Fibroblast of skin of scalp (primary cell): ENCODE measurements at regions not wholly inside any gene's neighbourhood (a gene's known extent, or its start where the extent isn't known, plus 50 kb on each side); places are given as distances from the start of the nearest gene placed in this dataset.
"Not testable (repeated sequence)": the region's sequence is repeated elsewhere in the genome, so short reads cannot be mapped to it uniquely, and the experiment has no call there.

ENCODE experiments used
- DNase-seq: peaks from one replicate; pipeline ENCODE4 v3.0.0-alpha.2; 2013

GRCh38 chr12:5267603-5268423 is 164.1 kb upstream of the NTF3 start:
- DNase-seq, result peak; percentile 68

DNA sequence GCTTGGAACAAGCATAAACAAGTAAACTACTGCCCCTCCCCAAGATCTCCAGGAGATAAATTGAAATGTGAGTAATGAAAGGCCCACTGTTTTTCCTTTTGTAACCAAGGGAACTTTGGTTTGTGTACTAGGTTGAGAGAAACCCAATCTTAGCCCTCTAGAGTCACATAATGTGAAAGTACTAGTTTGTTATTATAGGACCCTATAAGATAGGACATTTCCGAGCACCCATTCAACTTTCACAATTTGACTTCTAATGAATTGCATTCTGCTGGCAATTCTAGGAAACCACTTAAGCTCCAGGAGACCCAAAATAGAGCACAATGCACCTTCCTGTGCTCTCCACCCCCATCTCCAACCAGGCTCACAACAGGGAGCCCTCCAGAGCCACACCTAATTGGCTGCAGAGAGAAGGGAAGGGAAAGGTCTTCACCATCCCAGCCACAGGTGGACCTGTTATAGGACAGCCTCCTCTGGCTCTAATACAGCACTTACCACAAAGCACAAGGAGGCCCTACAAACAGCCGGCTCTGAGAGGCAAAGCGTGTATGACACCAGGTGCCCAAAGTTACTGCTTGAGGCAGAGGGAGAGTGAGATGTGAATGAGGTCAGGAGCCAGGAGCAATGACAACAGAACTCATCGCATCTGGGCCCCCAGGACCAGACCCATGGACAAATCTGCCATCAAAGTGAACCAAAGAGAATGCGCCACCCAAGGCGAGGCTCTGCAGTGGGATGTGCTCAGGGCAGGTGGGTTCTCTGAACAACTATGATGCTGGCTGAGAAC is 163.3 kb upstream of the NTF3 start:
- DNase-seq, result no peak

DNA sequence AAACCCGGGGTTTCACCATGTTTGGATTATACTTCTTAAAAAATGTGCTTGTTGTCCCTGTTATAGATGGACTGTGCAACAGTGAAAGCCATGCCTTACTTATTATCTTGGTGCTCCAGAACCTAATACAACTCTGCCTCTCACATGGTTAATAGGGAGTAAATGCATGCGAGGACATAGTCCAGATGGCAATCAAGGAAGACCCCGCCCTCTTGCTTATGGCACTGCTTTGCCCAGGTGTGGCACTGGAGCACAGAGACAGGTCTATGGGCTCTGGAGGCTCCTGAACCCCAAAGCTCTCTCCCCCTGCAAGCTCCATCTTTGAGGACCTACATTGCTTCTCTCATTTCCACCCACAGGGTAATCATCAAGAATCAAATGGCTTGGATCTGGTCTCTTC is 162.1 kb upstream of the NTF3 start:
- DNase-seq, result no peak

- DNase-seq, result peak; percentile 79
These were observed 159.7 kb upstream of the NTF3 start for GRCh38 chr12:5272018-5272785.

GRCh38 chr12:5273709-5274108 is 158.2 kb upstream of the NTF3 start:
- DNase-seq, result no peak

- DNase-seq, result no peak
These were observed 155.5 kb upstream of the NTF3 start for GRCh38 chr12:5276327-5276880.

DNA sequence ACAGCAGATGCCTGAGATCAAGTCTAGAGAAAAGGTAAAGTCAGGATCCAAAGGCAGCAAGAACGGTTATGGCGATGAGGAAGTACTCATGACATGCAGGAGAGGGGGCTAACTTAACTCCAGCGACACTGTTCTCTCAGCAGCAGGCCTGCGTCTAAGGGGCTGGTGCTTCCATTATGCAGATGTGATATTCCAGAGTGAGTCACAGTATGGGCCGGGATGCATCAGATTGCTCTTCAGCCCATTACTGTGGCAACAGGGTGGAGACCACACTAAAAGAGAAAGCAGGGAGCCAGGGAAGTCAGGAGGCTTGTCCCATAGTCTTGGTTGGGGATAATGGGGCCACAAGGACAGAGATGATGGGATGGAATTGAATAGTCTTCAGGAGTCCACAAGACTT is 151.8 kb upstream of the NTF3 start:
- no peak for DNase-seq

DNA sequence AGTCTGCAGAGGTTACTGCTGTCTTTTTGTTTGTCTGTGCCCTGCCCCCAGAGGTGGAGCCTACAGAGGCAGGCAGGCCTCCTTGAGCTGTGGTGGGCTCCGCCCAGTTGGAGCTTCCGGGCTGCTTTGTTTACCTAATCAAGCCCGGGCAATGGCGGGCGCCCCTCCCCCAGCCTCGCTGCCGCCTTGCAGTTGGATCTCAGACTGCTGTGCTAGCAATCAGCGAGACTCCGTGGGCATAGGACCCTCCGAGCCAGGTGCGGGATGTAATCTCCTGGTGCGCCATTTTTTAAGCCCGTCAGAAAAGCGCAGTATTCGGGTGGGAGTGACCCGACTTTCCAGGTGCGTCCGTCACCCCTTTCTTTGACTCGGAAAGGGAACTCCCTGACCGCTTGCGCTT is 141.5 kb upstream of the NTF3 start:
- not testable (repeated sequence) for DNase-seq

DNA sequence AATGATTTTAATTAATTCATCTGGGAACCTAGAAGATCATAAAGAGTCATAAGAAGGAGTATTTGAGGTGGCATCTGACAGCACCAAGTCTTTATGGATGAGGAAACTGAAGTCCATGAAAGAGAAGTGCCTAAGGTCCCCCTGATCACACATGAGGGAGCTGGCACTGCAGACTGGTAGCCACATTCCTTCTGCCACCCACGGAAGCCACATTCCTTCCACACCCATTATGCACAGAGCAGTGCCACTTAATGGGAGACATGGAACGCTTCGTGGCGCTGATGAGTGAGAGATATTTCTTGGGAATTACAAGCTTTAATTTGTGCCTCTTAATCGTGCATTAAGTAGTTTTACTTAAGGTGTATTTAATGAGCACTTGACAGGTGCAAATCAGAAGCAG is 139.3 kb upstream of the NTF3 start:
- DNase-seq, result no peak

DNA sequence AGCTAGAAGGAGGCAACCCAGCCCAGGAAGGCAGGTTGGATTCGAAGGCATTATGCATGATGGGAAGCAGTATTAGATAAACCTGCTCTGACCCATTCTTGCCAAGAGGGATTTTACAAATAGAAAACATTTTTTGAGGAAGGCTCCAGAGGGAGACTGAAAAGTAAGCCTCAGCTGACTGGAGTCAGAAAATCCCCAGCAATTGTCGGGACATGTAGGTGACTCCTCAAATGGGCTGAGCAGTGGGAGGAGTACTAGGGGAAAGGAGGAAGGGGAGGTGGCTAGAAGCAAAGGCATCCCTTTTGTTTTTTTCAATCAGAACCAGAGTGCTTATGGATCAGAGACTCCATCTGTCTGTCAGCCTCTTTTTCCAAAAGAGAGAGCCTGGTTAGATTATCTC is 138.1 kb upstream of the NTF3 start:
- no peak for DNase-seq

- no peak for DNase-seq
These were observed 137.4 kb upstream of the NTF3 start for GRCh38 chr12:5294274-5295070.

GRCh38 chr12:5295151-5295550 is 136.8 kb upstream of the NTF3 start:
- DNase-seq, result peak; percentile 59

GRCh38 chr12:5295996-5296395 is 135.9 kb upstream of the NTF3 start:
- peak; percentile 4 for DNase-seq

GRCh38 chr12:5301539-5301938 is 130.4 kb upstream of the NTF3 start:
- no peak for DNase-seq

DNA sequence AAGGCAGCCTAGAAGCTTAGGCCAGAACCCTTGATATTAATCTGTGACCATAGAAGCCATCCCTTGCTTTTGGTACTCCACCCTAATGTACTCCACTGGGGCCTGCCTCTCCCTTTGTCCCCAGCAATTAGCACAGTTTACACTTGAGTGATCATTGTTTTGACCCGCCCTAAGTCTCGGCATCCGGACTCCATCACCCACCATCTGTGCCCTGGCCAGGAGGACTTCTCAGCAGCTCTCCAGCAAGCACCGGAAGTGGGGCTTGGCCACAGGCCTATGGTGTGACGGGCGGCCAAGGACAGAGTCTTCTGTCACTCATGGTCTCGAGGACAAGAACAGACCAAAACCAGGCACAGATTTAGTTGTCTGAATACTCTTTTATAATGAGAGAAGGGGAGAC is 126.5 kb upstream of the NTF3 start:
- no peak for DNase-seq

GRCh38 chr12:5305886-5306545 is 125.9 kb upstream of the NTF3 start:
- DNase-seq, result peak; percentile 30

DNA sequence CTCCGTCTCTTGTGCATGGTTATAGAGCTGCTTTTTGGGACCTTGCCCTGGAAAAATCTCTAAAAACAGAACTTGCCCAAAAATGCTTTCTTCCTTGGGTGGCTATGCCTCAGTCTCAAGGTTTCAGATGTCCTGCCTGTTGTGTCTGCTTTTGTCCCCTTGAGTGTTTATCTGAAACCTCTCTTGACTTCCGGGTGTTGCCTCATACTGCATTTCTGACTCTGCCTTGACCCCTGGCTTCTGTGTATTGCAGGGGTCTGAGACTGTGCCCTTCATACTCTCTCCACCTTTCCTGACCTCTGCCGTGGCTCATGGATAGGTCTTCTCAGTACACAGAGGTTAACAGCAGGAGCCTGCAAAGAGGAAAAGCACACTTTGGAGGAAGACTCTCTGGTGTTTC is 124.8 kb upstream of the NTF3 start:
- no peak for DNase-seq

DNA sequence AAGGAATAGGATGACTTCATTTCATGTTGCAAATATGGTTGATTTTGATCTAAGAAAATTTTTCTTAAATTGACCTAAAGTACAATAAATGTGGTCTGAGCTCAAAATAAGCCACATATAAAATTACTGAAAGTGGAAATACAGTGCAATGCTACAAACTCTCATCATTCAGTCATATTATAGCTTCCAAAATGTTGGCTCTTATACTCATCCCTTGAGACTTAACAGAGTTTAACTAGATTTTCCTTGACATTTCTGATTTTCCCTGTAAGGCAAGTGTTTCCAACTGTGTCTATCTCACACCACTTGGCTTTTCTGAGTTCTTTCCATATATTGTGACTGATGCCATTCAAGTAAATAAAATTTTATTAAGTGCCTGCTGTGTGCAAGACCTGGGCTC is 123.7 kb upstream of the NTF3 start:
- DNase-seq, result no peak

DNA sequence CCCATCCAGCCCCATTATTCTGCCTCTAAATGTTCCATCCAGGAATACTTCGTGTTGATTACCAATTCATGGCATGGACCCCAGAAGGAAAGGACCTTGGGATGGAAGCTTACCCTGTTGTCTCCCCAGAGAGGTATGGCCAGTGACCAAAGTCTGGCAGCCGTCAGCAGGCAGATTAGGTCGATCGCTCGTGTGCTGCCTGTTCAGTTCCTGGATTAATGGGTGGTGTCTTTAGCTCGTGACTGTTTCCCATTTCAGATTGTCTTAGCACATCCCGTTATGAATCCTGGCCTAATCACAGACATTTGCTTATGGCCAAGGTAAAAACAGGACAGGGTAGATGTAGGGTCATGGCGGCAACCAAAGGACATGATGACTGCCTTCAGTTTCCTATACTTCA is 122.9 kb upstream of the NTF3 start:
- DNase-seq, result no peak

GRCh38 chr12:5309654-5310053 is 122.3 kb upstream of the NTF3 start:
- no peak for DNase-seq

DNA sequence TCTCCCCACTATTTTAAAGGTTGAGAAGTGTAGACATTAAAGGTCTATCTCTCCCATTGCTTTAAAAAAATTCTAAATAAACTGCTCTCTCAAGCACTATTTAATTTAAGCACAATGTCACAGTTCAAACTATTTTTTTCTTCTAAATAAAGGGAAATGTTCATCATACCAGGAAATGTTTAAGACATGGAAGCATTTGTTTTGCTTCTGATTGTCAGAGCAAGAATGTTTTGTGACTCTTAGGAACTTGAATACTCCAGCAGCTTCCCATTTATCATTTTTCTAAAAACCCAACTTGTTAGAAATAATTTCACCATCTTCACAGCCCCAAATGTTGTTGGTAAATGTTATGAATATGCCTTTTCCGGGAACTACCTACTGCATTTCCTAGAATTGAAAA is 121.8 kb upstream of the NTF3 start:
- peak; percentile 37 for DNase-seq

- peak; percentile 21 for DNase-seq
These were observed 114.4 kb upstream of the NTF3 start for GRCh38 chr12:5317556-5317955.
